ENCODE measurements at regions not wholly inside any gene's neighbourhood (a gene's known extent, or its start where the extent isn't known, plus 50 kb on each side); places are given as distances from the start of the nearest gene placed in this dataset.
"Not testable (repeated sequence)": the region's sequence is repeated elsewhere in the genome, so short reads cannot be mapped to it uniquely, and the experiment has no call there.

DNA sequence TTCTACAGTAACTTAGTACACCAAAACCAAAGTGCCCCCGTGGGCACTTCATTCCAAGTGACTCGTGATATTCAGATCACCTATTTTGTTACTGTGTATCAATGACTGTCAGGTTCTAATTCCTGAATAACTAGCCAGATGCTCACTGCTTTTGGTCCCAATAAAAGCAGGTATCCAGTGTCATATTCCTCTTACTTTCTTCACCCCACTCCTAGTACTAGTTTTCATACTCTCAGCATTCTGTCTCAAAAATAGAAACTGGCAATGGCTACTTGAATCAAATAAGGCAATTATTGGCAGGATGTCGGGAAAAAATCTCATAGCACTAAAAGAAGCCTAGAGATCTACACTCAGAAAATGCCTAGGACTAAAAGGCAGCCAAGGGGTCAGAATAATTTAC, 84.6 kb downstream of the ZNF467 start:
- Histone ChIP-seq H3K4me3 (ENCODE audit: severe bottlenecking) (no peak overlapping the region), H3K4me1 (ENCODE audit: insufficient read depth, poor library complexity, severe bottlenecking) (no peaks in the 10 kb centered on the region), H3K36me3 (ENCODE audit: low read depth) (no peaks in the 10 kb centered on the region), H3K27ac (ENCODE audit: poor library complexity, severe bottlenecking) (no peak overlapping the region), H3K9me3 (ENCODE audit: severe bottlenecking) (no peaks in the 10 kb centered on the region), H3K27me3 (ENCODE audit: insufficient read depth, poor library complexity, severe bottlenecking) (peaks cover 23% of the 10 kb centered on the region)
- DNase-seq (ENCODE audit: low spot score) (no peak), ATAC-seq (ENCODE audit: low read depth) (no peak)
- TF ChIP-seq, protein P1, sequence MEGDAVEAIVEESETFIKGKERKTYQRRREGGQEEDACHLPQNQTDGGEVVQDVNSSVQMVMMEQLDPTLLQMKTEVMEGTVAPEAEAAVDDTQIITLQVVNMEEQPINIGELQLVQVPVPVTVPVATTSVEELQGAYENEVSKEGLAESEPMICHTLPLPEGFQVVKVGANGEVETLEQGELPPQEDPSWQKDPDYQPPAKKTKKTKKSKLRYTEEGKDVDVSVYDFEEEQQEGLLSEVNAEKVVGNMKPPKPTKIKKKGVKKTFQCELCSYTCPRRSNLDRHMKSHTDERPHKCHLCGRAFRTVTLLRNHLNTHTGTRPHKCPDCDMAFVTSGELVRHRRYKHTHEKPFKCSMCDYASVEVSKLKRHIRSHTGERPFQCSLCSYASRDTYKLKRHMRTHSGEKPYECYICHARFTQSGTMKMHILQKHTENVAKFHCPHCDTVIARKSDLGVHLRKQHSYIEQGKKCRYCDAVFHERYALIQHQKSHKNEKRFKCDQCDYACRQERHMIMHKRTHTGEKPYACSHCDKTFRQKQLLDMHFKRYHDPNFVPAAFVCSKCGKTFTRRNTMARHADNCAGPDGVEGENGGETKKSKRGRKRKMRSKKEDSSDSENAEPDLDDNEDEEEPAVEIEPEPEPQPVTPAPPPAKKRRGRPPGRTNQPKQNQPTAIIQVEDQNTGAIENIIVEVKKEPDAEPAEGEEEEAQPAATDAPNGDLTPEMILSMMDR (IDR thresholded peaks at IDR 0.05; ENCODE audit: poor library complexity, severe bottlenecking): no peak

DNA sequence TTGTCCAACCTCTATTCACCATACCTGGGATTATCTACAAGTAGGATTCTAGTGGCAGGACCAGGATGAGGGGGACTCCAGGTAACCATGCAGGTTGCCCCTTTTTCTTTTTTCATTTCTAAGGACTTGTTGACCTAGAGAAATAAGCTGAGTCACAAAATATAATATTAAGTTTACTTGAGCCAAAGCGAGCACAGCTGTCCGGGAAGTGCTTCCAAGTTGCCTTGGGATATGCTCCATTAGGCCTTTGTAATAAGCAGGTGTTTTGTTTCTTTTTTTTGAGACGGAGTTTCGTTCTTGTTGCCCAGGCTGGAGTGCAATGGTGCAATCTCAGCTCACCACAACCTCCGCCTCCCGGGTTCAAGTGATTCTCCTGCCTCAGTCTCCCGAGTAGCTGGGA, 85.6 kb downstream of the ZNF467 start:
- not testable (repeated sequence) for ATAC-seq (ENCODE audit: low read depth); H3K4me3 ChIP-seq (ENCODE audit: severe bottlenecking); DNase-seq (ENCODE audit: low spot score); H3K27ac ChIP-seq (ENCODE audit: poor library complexity, severe bottlenecking); H3K9me3 ChIP-seq (ENCODE audit: severe bottlenecking); H3K36me3 ChIP-seq (ENCODE audit: low read depth); H3K4me1 ChIP-seq (ENCODE audit: insufficient read depth, poor library complexity, severe bottlenecking)
- peaks cover 13% of the 10 kb centered on the region for H3K27me3 ChIP-seq (ENCODE audit: insufficient read depth, poor library complexity, severe bottlenecking)

DNA sequence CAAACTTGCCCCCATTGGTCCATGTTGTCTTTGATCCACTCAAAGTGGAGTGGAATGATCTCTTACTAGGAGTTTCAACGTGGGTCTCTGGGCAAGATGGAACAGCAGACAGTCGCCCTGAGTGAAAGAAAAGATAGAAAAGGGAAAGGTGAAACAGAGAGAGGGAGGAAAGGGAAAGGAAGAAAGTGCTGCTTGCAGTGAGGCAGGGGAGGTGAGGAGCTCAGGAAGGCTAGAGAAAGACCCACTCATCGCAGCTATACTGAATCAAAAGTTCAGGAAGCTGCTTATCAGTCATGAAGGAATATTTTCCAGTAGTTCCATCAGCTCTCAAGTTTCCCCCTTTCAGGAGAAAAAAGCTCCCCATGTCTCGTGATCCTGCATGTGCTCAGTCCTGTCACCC, 86.9 kb downstream of the ZNF467 start:
- H3K4me3 ChIP-seq (ENCODE audit: severe bottlenecking): no peak overlapping the region
- H3K36me3 ChIP-seq (ENCODE audit: low read depth): no peaks in the 10 kb centered on the region
- TF ChIP-seq, protein P1 (IDR thresholded peaks at IDR 0.05; ENCODE audit: poor library complexity, severe bottlenecking): no peak
- H3K4me1 ChIP-seq (ENCODE audit: insufficient read depth, poor library complexity, severe bottlenecking): no peaks in the 10 kb centered on the region
- H3K27ac ChIP-seq (ENCODE audit: poor library complexity, severe bottlenecking): no peak overlapping the region
- no peak for ATAC-seq (ENCODE audit: low read depth)
- no peaks in the 10 kb centered on the region for H3K9me3 ChIP-seq (ENCODE audit: severe bottlenecking)
- DNase-seq (ENCODE audit: low spot score): no peak
- H3K27me3 ChIP-seq (ENCODE audit: insufficient read depth, poor library complexity, severe bottlenecking): peaks cover 2% of the 10 kb centered on the region

DNA sequence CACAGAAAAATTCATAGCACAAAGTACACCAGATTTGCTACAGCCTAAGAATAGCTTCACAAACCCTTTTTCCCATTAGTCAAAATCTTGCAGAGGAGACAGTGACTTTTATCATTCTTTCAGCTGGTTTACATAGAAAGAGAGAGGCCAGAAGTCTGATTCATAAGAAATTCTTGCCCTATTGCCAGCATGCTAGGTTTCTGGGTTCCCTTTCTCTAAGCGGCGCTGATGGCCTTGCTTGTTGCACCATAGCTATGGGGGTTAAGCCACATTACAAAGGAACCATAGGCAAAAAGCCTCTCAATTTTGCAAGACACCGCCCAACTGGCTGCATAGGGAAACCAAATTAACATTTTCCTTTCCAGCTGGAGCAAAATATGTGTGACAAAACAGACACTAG, 87.4 kb downstream of the ZNF467 start:
- H3K27me3 ChIP-seq (ENCODE audit: insufficient read depth, poor library complexity, severe bottlenecking): no peaks in the 10 kb centered on the region
- H3K36me3 ChIP-seq (ENCODE audit: low read depth): no peaks in the 10 kb centered on the region
- no peak for DNase-seq (ENCODE audit: low spot score)
- no peaks in the 10 kb centered on the region for H3K4me1 ChIP-seq (ENCODE audit: insufficient read depth, poor library complexity, severe bottlenecking)
- no peak overlapping the region for H3K4me3 ChIP-seq (ENCODE audit: severe bottlenecking)
- H3K27ac ChIP-seq (ENCODE audit: poor library complexity, severe bottlenecking): no peak overlapping the region
- ATAC-seq (ENCODE audit: low read depth): no peak
- TF ChIP-seq, protein P1 (IDR thresholded peaks at IDR 0.05; ENCODE audit: poor library complexity, severe bottlenecking): no peak
- H3K9me3 ChIP-seq (ENCODE audit: severe bottlenecking): no peaks in the 10 kb centered on the region

DNA sequence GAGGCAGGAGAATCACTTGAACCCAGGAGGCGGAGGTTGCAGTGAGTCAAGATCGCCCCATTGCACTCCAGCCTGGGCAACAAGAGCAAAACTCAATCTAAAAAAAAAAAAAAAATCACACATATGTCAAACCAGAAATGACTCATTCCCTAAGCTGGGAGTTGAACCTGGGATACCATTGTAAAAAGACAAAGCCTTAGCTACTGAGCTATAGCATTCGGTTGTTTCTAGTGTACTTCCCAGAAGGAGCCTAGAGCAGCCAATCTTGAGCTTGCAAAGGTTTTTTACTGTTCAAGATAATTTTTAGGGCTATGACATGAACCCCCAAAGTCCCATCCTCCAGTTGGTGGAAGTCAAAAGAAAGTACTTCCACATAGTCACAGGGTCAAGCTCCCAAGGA, 87.9 kb downstream of the ZNF467 start:
- Histone ChIP-seq H3K27ac (ENCODE audit: poor library complexity, severe bottlenecking) (no peak overlapping the region), H3K4me3 (ENCODE audit: severe bottlenecking) (no peak overlapping the region), H3K4me1 (ENCODE audit: insufficient read depth, poor library complexity, severe bottlenecking) (no peaks in the 10 kb centered on the region), H3K27me3 (ENCODE audit: insufficient read depth, poor library complexity, severe bottlenecking) (no peaks in the 10 kb centered on the region), H3K36me3 (ENCODE audit: low read depth) (no peaks in the 10 kb centered on the region), H3K9me3 (ENCODE audit: severe bottlenecking) (no peaks in the 10 kb centered on the region)
- TF ChIP-seq, protein P1 (IDR thresholded peaks at IDR 0.05; ENCODE audit: poor library complexity, severe bottlenecking): no peak
- ATAC-seq (ENCODE audit: low read depth) (no peak), DNase-seq (ENCODE audit: low spot score) (no peak)

Data from RWPE2 (cell line).